GM10266 (cell line): ENCODE measurements at regions not wholly inside any gene's neighbourhood (a gene's known extent, or its start where the extent isn't known, plus 50 kb on each side); places are given as distances from the start of the nearest gene placed in this dataset.
"Not testable (repeated sequence)": the region's sequence is repeated elsewhere in the genome, so short reads cannot be mapped to it uniquely, and the experiment has no call there.

Experiments
- DNase-seq: peaks from one replicate; pipeline ENCODE4 v3.0.0; 2012; ENCODE audit errors: extremely low spot score
- CTCF ChIP-seq: IDR thresholded peaks from 2 replicates; pipeline ENCODE4 v1.5.1; 2012; ENCODE audit warnings: mild to moderate bottlenecking, low read depth; ENCODE audit not compliant: control insufficient read depth, insufficient read depth; ENCODE audit errors: missing control alignments

- no peak for DNase-seq
- no peak for TF ChIP-seq CTCF
These were observed 292.2 kb downstream of the ZIC3 start for GRCh38 chrX:137858106-137858505.

- no peak for TF ChIP-seq CTCF
- DNase-seq, result no peak
These were observed 312.5 kb downstream of the ZIC3 start for GRCh38 chrX:137878401-137878800.

GRCh38 chrX:137882960-137883359 lies 317.0 kb downstream of the ZIC3 start:
- TF ChIP-seq CTCF, result no peak
- no peak for DNase-seq

- not testable (repeated sequence) for DNase-seq
These were observed 318.9 kb downstream of the ZIC3 start for GRCh38 chrX:137884813-137885212.

- no peak for DNase-seq
- TF ChIP-seq CTCF, result no peak
These were observed 325.5 kb downstream of the ZIC3 start for GRCh38 chrX:137891431-137891830.

GRCh38 chrX:137896123-137896522 lies 330.2 kb downstream of the ZIC3 start:
- no peak for DNase-seq
- no peak for TF ChIP-seq CTCF

- no peak for DNase-seq
These were observed 349.5 kb downstream of the ZIC3 start for GRCh38 chrX:137915466-137915865.

More at GRCh38 chrX:137915466-137915865, 349.5 kb downstream of the ZIC3 start:
- no peak for TF ChIP-seq CTCF
